CD14-positive monocyte (primary cell): ENCODE measurements at regions not wholly inside any gene's neighbourhood (a gene's known extent, or its start where the extent isn't known, plus 50 kb on each side); places are given as distances from the start of the nearest gene placed in this dataset.

Source experiments
- DNase-seq, 3 donors: peaks; one replicate each; pipeline ENCODE4 v3.0.0-alpha.2; 2011 to 2022
- H2AFZ ChIP-seq: 2 replicates; pipeline ENCODE4 v1.6.0; 2012; ENCODE audit warnings: mild to moderate bottlenecking, low read depth, low read length, inconsistent platforms; ENCODE audit not compliant: insufficient read depth, poor library complexity, severe bottlenecking
- H3K27ac ChIP-seq, 2 donors: 1 replicate in 1 of 2; 2 replicates in 1 of 2; pipeline ENCODE4 v1.5.1; 2012 to 2013; ENCODE audit warnings: low read length in 2 of 2, control low read depth in 1 of 2, inconsistent platforms in 1 of 2, low read depth in 1 of 2, mild to moderate bottlenecking in 1 of 2
- H3K27me3 ChIP-seq, 2 donors: one replicate each; pipeline versions ENCODE4 v1.6.0 to v1.6.1; 2011 to 2013; ENCODE audit warnings: low read length in 2 of 2; ENCODE audit not compliant: control insufficient read depth in 2 of 2, insufficient read depth in 2 of 2
- H3K36me3 ChIP-seq, 2 donors: replicated peaks in 1 of 2; 1 replicate in 1 of 2; 2 replicates in 1 of 2; pipeline versions ENCODE4 v1.5.1 to v1.6.1; 2012 to 2013; ENCODE audit warnings: low read length in 2 of 2, control low read depth in 1 of 2, inconsistent platforms in 1 of 2, mild to moderate bottlenecking in 1 of 2; ENCODE audit not compliant: insufficient read depth in 2 of 2, control insufficient read depth in 1 of 2
- H3K4me1 ChIP-seq, 2 donors: 1 replicate in 1 of 2; 2 replicates in 1 of 2; pipeline versions ENCODE4 v1.5.1 to v1.6.1; 2012 to 2013; ENCODE audit warnings: low read length in 2 of 2, control low read depth in 1 of 2, inconsistent platforms in 1 of 2, mild to moderate bottlenecking in 1 of 2, moderate library complexity in 1 of 2; ENCODE audit not compliant: insufficient read depth in 2 of 2, control insufficient read depth in 1 of 2
- H3K4me2 ChIP-seq: replicated peaks from 2 replicates; pipeline ENCODE3; 2012; ENCODE audit warnings: low read length, moderate library complexity, mild to moderate bottlenecking; ENCODE audit not compliant: poor library complexity, severe bottlenecking; ENCODE audit errors: extremely low read depth
- H3K4me3 ChIP-seq, 3 experiments: fragments of 200-600 bp in 1 of 3; sonication (generic) in 1 of 3; replicated peaks in 1 of 3; 1 replicate in 2 of 3; 2 replicates in 1 of 3; pipeline ENCODE4 v1.5.1; 2011 to 2013; ENCODE audit warnings: low read length in 3 of 3, mild to moderate bottlenecking in 3 of 3, control low read depth in 2 of 3, low read depth in 2 of 3, inconsistent platforms in 1 of 3, moderate library complexity in 1 of 3
- H3K79me2 ChIP-seq: 2 replicates; pipeline ENCODE4 v1.6.0; 2012; ENCODE audit warnings: mild to moderate bottlenecking, control low read depth, inconsistent platforms, low read length, moderate library complexity; ENCODE audit not compliant: insufficient read depth
- H3K9ac ChIP-seq: 2 replicates; pipeline ENCODE4 v1.6.0; 2017; ENCODE audit warnings: low read length, mild to moderate bottlenecking; ENCODE audit not compliant: insufficient read depth, poor library complexity, severe bottlenecking
- H3K9me3 ChIP-seq, 2 donors: replicated peaks in 1 of 2; 1 replicate in 1 of 2; 2 replicates in 1 of 2; pipeline versions ENCODE4 v1.5.1 to v1.6.1; 2012 to 2013; ENCODE audit warnings: low read length in 2 of 2, control low read depth in 1 of 2; ENCODE audit not compliant: control insufficient read depth in 1 of 2, insufficient read depth in 1 of 2
- H4K20me1 ChIP-seq: 2 replicates; pipeline ENCODE4 v1.6.0; 2012; ENCODE audit warnings: mild to moderate bottlenecking, low read length, control low read depth, moderate library complexity; ENCODE audit not compliant: insufficient read depth
- H3K27ac Mint-ChIP-seq, 7 donors: one replicate each; pipeline ENCODE4 v1.8.0; 2020; ENCODE audit warnings: mild to moderate bottlenecking in 7 of 7, mixed read lengths in 7 of 7, moderate library complexity in 6 of 7, inconsistent platforms in 2 of 7
- H3K27me3 Mint-ChIP-seq, 3 donors: one replicate each; pipeline ENCODE4 v1.8.0; 2021 to 2022; ENCODE audit warnings: low read depth in 3 of 3, mild to moderate bottlenecking in 3 of 3, mixed read lengths in 3 of 3, moderate library complexity in 3 of 3, inconsistent platforms in 1 of 3
- H3K36me3 Mint-ChIP-seq, 2 donors: one replicate each; pipeline ENCODE4 v1.8.0; 2020; ENCODE audit warnings: mixed read lengths in 2 of 2, inconsistent platforms in 1 of 2, mild to moderate bottlenecking in 1 of 2
- H3K4me1 Mint-ChIP-seq: one replicate; pipeline ENCODE4 v1.8.0; 2020; ENCODE audit warnings: mild to moderate bottlenecking, mixed read lengths
- H3K4me3 Mint-ChIP-seq, 2 donors: one replicate each; pipeline ENCODE4 v1.8.0; 2020; ENCODE audit warnings: mild to moderate bottlenecking in 2 of 2, mixed read lengths in 2 of 2, moderate library complexity in 1 of 2
- H3K9me3 Mint-ChIP-seq, 7 donors: one replicate each; pipeline ENCODE4 v1.8.0; 2020 to 2022; ENCODE audit warnings: mixed read lengths in 7 of 7, mild to moderate bottlenecking in 6 of 7, moderate library complexity in 6 of 7, inconsistent platforms in 2 of 7
- WGBS: methylation state at CpG from one replicate; pipeline ENCODE4 v1.1.5; 2013; ENCODE audit warnings: missing lambda C conversion rate; ENCODE audit not compliant: insufficient coverage; 5-methylcytosine and 5-hydroxymethylcytosine counted together
- intact Hi-C, 2 donors: fragments of 100-400 bp; cut with micrococcal nuclease; formaldehyde crosslinking; loops; one replicate each; pipeline versions ENCODE4 v1.15.0 to v1.15.1; 2023
- TF ChIP-seq, protein P1 (sequence below): fragments of 200-600 bp; IDR thresholded peaks from one replicate; pipeline ENCODE4 v1.8.0; 2022; ENCODE audit warnings: antibody characterized with exemption, mild to moderate bottlenecking

GRCh38 chr12:67386869-67387565 lies 117.9 kb downstream of the CAND1 start:
- WGBS, result no CpG with 5 or more reads among the region's 4 CpGs
- Histone ChIP-seq H3K9me3 (no peaks in the 10 kb centered on the region), H3K9ac (no peak overlapping the region), H3K4me1 (no peaks in the 10 kb centered on the region), H3K36me3 (no peaks in the 10 kb centered on the region), H3K27me3 (no peaks in the 10 kb centered on the region), H3K4me2 (no peak overlapping the region), H3K79me2 (no peaks in the 10 kb centered on the region), H4K20me1 (no peaks in the 10 kb centered on the region), H3K4me3 (no peak overlapping the region), H2AFZ (no peak overlapping the region), H3K27ac (no peak overlapping the region)
- TF ChIP-seq, protein P1, sequence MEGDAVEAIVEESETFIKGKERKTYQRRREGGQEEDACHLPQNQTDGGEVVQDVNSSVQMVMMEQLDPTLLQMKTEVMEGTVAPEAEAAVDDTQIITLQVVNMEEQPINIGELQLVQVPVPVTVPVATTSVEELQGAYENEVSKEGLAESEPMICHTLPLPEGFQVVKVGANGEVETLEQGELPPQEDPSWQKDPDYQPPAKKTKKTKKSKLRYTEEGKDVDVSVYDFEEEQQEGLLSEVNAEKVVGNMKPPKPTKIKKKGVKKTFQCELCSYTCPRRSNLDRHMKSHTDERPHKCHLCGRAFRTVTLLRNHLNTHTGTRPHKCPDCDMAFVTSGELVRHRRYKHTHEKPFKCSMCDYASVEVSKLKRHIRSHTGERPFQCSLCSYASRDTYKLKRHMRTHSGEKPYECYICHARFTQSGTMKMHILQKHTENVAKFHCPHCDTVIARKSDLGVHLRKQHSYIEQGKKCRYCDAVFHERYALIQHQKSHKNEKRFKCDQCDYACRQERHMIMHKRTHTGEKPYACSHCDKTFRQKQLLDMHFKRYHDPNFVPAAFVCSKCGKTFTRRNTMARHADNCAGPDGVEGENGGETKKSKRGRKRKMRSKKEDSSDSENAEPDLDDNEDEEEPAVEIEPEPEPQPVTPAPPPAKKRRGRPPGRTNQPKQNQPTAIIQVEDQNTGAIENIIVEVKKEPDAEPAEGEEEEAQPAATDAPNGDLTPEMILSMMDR, result no peak
- DNase-seq, result no peak
- peaks cover 0 to 1% (median 0%) of the 10 kb centered on the region in 3 donors for H3K27me3 Mint-ChIP-seq
- peaks cover 0 to 2% (median 0%) of the 10 kb centered on the region in 7 donors for H3K9me3 Mint-ChIP-seq
- no peak overlapping the region for H3K4me3 Mint-ChIP-seq
- no peak overlapping the region for H3K27ac Mint-ChIP-seq
- H3K4me1 Mint-ChIP-seq, result no peaks in the 10 kb centered on the region
- H3K36me3 Mint-ChIP-seq, result no peaks in the 10 kb centered on the region
- intact Hi-C loops, result no loop called here

DNA sequence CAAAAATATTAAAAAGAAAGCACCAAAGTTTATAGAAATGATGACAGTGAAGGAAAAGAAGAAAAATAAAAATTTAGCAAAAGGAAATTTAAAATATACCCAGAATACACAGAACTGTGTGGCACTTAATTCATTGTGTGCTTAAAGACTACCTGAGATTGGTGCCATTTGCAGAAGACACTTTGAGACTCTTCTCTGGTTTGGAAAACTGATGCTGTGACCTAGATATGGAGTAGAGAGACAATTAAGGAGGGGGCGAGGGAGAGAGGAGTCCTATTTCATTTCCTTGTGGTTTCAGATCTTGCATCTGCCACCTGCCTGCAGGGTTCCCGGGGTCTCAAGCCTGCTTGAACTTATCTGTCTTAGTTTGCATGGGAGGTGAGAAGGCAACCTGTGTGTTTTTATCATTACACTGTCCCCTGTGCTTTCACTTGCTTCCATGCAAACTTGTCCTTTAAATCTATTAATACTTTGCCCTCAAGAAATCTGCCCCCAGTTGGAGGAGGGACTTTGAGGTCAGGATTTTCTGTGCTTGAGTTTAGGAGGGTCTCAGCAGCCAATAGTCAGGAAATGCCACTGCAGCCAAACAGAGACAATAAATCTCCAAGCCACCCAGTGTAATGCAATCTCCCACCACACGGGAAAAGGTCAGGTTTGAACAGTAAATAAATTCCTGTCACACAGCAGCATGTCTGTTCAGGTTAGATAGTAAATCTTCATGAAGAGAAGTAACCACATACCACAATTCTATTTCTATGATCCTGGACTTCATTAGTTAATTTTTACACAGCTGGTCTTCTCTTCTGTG lies 119.4 kb downstream of the CAND1 start:
- no peaks in the 10 kb centered on the region for H3K36me3 Mint-ChIP-seq
- peaks cover 0 to 2% (median 0%) of the 10 kb centered on the region in 7 donors for H3K9me3 Mint-ChIP-seq
- no peaks in the 10 kb centered on the region for H3K36me3 ChIP-seq
- H3K79me2 ChIP-seq, result no peaks in the 10 kb centered on the region
- H3K4me1 Mint-ChIP-seq, result no peaks in the 10 kb centered on the region
- H4K20me1 ChIP-seq, result no peaks in the 10 kb centered on the region
- H2AFZ ChIP-seq, result no peak overlapping the region
- no peaks in the 10 kb centered on the region for H3K9me3 ChIP-seq
- H3K27ac ChIP-seq, result no peak overlapping the region
- no peaks in the 10 kb centered on the region for H3K27me3 ChIP-seq
- intact Hi-C loops, result no loop called here
- H3K4me2 ChIP-seq, result no peak overlapping the region
- peaks cover 0 to 1% (median 0%) of the 10 kb centered on the region in 3 donors for H3K27me3 Mint-ChIP-seq
- H3K27ac Mint-ChIP-seq, result peak overlapping the region in 1 of 7 donors; percentile 49
- no peaks in the 10 kb centered on the region for H3K4me1 ChIP-seq
- TF ChIP-seq, protein P1, result no peak
- no peak overlapping the region for H3K4me3 Mint-ChIP-seq
- no peak for DNase-seq
- no CpG with 5 or more reads among the region's 3 CpGs for WGBS
- no peak overlapping the region for H3K9ac ChIP-seq
- no peak overlapping the region for H3K4me3 ChIP-seq
